ENCODE measurements at regions not wholly inside any gene's neighbourhood (a gene's known extent, or its start where the extent isn't known, plus 50 kb on each side); places are given as distances from the start of the nearest gene placed in this dataset.

DNA sequence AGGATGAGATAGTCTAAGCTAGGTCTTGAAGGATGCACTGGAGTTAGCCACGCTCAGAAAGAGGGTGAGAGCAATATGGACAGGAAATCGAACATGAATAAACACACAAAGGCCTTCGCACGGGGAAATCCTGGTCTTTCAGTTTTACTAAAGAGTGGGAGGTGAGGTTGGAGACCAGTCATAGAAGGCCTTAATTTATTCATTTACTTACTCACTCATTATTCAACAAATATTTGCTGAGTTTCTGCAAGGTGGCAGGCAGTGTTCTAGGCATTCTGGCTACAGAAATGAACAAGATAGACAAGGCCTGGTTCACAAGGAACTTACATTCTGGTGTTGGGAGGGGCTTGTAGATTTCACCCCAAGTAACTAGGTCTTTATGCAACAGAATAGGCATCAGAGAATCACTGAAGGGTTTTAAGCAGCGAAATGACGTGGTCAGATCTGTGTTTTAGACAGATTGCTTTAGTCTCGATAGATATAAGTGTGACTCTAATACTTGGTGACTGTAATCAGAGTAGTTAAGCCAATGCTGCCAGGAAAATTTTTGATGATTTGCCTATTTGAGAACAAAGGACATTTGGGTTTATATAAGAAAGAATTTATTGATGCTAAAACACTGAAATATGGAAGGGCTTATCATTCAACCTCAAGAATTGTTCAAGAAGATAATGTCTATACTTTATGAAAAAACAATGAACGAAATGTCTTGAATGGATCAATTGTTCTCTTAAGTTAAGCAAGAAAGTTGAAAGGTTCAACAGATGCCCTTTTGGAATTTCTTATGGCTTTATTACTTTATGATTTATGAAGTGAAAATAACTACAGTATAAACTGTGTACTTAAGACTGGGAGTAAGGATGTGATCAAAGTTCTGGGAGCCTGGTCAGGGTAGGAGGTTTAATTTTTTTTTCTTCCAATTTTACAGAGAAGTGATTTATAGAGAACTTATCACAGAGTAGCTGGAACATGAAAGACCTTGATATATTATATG is 184.4 kb upstream of the CASK start:
- DNase-seq = no peak
- ATAC-seq = peak; percentile 96
- intact Hi-C loops (cut with DNase I, micrococcal nuclease) = no loop called here

DNA sequence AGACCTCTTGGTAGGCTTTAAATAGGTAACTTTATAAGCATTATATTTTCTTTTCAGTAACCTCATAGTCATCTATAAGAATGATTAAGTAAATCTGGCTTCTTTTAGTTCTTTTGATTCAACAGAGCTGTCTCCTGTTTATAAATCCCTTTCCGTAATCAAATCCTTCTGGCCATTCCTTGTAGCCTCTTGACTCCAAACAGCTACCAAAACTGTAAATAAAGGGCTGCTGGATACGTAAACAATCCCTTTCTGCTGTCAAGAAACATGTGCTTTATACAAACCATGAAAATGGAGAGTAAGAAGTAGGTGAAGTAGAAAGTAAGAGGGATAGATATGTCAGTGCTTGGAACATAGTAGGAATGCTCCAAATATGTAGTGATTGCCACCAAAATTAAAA is 183.2 kb upstream of the CASK start:
- ATAC-seq = no peak
- intact Hi-C loops (cut with DNase I, micrococcal nuclease) = no loop called here

DNA sequence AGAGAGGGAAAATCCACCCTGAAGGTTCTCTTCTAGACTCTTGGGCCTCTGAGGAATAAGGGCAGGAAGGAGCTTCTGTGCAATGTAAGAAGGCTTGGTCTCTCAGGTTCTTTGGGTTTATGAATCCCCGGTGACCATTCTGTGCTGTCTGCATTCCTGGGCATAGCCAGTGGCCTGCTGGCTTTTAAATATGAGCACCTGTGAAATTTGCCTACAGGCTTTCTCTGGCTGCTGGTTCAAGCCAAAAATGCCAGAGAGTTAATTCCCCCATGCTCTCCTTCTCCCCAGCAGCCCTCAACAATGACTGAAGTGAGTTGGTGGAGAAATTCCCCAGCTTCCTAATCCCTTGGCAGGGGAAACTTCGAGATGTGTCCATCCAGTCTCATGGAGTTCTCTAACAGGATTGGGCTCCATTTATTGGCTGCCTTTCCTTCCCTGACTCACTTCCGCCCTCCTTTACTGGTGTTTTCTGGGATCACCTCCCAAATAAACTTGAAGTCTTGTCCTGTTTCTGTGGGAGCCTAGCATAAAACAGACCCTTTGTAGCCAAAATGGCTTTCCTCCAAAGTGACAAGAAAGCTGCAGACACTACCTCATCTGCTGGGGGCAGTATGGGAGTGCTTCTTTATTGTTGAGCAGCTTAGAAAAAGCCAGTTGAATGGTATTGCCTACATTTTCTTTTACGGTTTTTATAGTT is 179.4 kb upstream of the CASK start:
- DNase-seq (no peak), ATAC-seq (no peak)
- intact Hi-C loops (cut with DNase I, micrococcal nuclease) = no loop called here

More for the DNA sequence above, 183.2 kb upstream of the CASK start:
- DNase-seq = no peak

DNA sequence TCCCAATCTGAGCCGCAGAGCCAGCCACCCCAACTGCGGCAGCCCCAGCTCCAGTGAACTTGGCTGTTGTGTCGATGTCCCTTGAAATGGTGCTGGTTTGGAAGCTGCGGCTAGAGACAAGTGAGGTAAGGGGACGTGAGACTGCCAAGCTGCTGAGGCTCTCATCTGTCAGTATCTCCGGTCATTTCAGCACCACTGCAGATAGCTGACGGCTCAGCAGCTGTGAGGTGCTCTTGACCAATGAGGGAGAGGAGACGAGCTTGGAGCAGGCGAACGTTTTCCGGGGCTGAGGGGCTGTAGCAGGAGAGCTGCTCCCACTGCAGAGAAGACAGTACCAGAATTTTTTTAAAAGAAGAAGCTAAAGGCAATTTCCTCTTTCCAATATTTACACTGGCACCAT is 175.5 kb upstream of the CASK start:
- ATAC-seq = no peak
- DNase-seq = no peak
- intact Hi-C loops (cut with DNase I, micrococcal nuclease) = no loop called here

DNA sequence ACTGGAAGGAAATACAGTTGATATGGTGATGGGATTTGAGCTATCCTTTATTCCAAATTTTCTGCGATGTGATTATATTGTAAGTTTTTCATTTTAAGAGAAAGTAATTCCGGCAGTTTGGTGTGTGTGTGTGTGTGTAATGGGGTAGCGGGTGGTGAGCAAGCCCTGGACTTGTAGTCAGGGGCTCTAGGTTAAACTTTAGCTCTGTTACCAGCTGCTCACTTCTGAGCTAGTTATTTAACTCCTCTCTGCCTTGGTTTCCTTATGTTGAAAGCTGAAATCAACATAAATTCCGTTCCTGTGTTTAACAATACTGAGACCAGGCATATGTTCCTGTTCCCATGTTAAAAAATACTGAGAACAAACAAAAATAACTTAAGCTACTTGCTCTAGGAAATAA is 174.1 kb upstream of the CASK start:
- intact Hi-C loops (cut with DNase I, micrococcal nuclease) = no loop called here
- ATAC-seq = no peak
- DNase-seq = no peak

DNA sequence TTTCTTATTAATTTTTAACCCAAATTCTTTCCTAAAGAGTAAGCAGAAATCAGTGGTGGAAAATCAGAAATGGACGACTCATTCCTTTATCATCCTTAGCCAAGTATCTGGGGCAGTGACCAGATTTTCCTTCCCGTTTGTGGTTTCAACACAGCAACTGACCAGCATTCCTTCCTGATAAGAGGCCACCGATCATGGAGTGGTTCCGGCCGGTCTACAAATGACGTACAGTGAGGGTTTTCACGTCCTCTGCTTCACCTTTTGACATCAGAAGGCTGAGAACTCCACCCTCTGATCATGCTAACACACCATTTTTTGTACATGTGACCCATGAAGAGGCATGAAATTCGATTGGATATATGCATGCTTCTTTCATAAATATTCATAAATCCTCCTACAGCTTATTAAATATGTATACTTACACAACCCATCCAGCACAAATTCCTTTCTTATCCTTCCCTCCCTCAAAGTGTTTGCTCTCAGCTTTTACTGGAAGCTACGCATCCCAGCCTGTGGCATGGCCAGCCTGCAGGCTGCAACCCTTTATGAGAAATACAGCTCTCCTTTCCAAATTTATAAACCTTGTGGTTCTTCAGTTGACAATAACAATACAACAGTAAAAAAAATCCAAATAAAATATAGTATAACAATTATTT is 173.0 kb upstream of the CASK start:
- no peak for ATAC-seq
- intact Hi-C loops (cut with DNase I, micrococcal nuclease) = no loop called here
- DNase-seq = no peak

DNA sequence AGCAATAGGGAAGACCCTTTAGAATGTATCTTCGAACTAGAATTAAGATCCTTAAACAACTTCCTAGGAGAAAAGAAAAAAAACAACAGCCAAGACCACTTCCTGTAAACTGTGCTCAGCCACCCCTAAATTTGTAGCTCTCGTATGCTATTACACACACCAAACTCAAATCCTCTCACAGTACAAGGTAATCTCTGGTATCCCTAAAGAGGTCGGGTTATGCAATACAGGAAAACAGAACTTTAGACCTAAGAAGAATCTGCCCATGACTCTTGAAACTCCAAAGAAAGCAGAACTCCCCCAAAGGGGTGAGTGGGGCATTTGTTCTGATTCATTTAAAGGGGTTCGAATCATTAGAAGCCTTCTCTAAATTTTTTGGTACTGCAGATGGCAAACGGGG is 170.9 kb upstream of the CASK start:
- ATAC-seq (no peak), DNase-seq (no peak)
- intact Hi-C loops (cut with DNase I, micrococcal nuclease) = no loop called here

DNA sequence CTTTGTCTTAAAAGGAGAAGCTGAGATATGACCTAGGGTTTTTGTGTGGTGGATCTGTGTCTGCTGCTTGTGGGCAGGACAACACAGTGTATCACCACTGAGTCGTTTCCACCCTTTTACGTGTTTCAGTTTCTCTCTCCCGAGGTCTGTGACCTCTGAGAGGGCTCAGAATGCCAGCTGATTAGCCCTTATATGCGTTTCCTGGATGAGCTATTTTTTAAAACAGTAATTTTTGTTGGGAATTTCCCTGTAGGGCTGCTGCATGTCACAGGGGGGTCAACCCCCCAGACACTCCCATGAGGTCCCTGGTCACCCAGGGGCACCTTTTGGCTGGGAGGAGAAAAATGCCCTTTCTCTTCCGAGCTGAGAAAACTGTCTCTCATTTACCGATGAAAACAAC is 170.4 kb upstream of the CASK start:
- DNase-seq (no peak), ATAC-seq (no peak)
- intact Hi-C loops (cut with DNase I, micrococcal nuclease) = no loop called here

DNA sequence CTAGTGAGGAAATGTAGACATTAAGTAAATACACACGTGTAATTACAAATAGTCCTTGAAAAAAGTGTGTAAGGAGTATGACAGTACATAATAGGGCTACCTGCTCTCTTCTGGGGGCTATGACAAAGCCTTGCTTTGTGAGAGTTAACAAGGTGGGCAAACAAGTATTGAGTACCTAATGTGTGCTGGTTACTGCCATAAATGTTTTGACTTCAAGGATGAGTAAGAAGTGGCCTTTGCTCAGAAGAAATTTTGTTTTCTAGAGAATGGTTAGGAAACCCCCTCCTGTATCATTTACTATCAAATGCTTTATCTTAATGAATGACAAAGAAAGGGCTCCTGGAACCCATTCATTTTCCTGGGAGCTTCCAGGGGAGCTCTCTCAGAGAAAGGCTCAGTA is 167.0 kb upstream of the CASK start:
- DNase-seq (no peak), ATAC-seq (no peak)
- intact Hi-C loops (cut with DNase I, micrococcal nuclease) = no loop called here

DNA sequence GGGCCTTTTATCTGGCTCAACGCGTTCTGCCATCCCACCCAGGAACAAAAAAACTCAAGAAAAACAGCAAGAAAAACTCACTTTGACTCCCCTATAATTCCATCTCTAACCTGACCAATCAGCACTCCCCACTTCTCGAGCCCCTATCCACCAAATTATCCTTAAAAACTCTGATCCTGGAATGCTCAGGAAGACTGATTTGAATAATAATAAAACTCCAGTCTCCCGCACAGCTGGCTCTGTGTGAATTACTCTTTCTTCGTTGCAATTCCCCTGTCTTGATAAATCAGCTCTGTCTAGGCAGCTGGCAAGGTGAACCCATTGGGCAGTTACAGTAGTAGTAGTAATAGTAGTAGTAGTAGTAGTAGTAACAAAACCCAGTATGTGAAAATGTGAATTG is 165.7 kb upstream of the CASK start:
- ATAC-seq (no peak), DNase-seq (no peak)
- intact Hi-C loops (cut with DNase I, micrococcal nuclease) = no loop called here

DNA sequence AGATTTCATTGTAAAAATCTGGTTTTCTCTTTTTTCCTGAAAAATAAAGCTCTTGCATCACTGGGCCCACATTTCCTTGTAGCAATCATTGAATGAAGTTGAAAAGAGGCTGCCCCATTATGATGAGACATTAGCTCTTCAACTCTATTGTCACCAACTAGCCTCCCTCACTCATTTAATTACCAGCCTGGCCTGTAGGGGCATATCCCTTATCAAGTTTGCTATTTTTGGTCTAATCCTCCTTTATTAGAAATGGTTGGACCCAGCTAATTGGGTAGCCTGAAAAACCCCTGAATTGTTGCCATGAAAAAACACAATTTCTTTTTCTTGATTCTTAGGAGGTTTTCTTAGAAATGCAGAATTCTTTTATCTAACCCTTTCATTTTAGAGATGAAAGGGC is 164.6 kb upstream of the CASK start:
- intact Hi-C loops (cut with DNase I, micrococcal nuclease) = no loop called here
- ATAC-seq (no peak), DNase-seq (no peak)

DNA sequence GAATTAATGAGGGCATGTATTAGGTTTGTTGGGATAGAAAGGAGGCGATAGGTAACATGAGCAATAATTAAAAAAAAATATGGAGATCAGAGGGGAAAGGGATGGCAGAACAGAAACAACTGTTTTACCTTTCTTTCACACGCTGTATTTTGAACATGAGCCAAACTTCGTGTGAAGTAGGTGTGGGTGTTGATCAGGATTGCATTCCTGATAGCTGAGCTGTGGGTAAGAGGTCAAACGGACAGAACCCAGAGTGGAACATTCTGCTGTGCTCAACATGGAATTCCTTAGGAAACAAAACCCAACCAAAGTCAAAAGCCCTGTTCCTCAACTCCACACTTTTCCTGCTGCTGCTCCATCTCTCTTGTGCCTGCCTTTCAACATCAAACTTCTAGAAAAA is 162.5 kb upstream of the CASK start:
- intact Hi-C loops (cut with DNase I, micrococcal nuclease) = no loop called here
- ATAC-seq = peak; percentile 88
- no peak for DNase-seq

DNA sequence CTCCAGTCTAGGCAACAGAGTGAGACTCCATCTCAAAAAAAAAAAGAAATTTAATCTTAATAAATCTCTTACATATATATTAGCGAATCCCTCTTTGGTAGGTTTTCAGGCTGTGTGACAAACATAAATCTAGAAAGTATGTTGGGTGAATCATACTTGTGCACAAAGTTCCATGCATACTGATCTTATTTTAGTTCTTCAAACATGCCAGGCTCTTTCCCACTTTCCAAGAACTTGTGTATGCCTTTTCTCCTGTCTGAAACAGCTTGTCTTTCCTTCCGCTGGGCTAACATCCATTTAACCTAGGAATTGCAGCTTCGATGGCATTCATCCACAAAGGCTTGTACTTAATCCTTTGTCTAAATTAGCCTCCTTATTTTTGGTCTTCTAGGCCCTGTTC is 156.6 kb upstream of the CASK start:
- no peak for ATAC-seq
- no peak for DNase-seq
- intact Hi-C loops (cut with DNase I, micrococcal nuclease) = no loop called here

DNA sequence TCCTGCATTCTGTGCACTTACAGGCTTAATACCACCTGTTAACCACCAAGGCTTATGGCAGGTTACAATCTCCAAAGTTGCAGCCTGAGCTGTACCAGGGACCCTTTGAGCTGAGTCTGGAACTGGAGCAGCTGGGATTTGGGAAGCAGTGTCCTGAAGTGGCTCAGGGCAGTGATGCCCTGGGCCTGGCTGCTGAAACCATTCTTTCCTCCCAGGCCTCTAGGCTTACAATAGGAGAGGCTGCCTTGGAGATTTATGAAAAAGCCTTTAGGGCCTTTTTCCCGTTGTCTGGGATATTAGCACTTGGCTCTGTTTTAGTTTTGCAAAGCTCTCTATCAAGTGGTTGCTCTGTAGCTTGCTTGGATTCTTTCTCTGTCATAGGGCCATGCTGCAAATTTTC is 154.3 kb upstream of the CASK start:
- no peak for DNase-seq
- intact Hi-C loops (cut with DNase I, micrococcal nuclease) = no loop called here
- no peak for ATAC-seq

DNA sequence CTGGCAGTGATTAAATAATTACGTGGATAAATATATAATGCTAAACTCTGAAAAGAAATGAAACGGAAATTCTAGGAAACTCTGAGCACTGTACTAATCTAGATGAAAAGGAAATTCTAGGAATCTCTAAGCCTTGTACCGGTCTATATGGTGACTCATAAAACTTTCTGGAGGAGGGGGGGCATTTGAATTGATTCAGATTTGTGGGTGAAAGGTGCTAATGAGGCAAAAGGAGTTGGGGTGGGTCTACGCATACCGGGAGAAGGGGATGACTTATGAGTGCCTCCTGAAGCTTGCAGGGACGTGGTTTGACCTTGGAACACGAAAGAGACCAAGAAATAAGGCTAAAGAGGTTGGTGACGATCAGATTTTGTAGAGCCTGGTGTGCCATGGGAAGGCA is 151.7 kb upstream of the CASK start:
- intact Hi-C loops (cut with DNase I, micrococcal nuclease) = no loop called here
- ATAC-seq (no peak), DNase-seq (no peak)

DNA sequence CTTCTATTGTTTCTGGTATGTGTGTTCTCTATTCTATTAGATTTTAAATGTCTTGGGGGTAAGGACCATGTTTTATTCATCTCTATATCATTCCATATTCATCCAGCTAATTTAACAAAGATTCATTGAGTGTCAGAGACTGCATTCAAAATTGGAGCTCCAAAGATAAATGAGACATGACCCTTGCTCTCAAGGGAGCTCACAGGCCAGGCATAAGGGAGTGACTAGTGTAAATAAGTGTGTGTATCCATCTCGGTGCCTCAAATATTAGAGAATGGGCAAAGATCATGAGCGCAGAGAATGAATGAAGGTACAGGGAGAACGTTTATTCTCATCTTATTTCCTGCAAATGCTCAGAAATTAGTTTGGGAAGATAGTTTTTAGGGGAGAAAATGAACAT is 150.1 kb upstream of the CASK start:
- ATAC-seq = peak; percentile 95

DNA sequence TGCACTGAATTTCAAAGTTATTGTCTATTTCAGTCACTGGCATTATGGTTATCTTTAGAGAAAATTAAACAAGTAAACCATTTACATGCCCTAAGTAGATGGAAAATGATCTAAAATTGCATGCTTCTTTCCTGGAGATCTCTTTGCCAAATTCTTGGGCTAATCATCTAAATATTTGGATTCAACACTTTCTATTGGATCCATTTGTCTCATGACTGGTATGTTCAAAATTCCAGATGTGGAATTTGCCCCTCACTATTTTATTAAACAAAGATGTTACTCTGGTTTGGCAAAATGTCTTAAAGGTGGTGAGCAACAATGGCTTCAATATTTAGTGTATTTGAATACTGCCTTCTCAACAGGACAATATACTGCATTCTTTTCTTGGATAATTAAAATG is 147.5 kb upstream of the CASK start:
- no peak for ATAC-seq
- intact Hi-C loops (cut with DNase I, micrococcal nuclease) = no loop called here

More for the DNA sequence above, 150.1 kb upstream of the CASK start:
- DNase-seq = no peak
- intact Hi-C loops (cut with DNase I, micrococcal nuclease) = no loop called here

DNA sequence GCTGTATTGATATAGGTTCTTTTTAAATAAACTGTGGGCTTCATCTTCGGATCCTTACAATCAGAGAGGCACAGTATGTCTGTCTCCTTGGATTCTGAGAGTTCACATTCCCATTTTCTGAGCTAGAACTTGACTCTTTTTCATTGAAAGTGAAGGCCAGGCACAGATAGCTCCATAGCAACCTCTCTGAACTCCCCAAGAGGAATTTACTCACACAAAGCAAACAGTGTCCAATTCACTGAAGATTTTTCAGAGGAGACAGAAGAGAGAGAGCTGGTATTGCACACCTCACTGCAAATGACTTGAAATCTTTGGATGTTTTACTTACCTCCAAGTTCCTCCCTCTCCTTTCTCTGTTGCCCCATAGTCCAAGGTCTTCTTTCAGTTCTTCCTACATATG is 130.9 kb upstream of the CASK start:
- no peak for DNase-seq
- intact Hi-C loops (cut with DNase I, micrococcal nuclease) = no loop called here
- no peak for ATAC-seq

More for the DNA sequence above, 147.5 kb upstream of the CASK start:
- DNase-seq = no peak

DNA sequence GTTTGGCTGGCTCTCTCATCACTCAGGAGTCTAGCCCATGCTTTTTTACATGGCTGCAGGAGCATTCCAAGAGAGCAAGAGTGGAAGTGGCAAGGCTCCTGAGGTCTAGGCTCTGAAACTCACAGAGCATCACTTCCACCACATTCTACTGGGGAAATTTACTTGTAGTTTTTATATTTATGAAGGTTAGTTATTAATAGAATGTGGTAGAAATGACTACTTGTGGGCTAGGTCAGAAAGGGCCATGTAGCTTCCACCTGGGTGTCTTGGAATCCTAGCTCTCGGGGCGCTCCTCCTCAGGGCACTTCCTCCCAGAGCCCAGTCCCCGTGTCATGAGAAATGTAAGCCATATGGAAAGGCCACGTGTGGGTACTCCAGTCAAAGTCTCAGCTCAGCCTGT is 127.0 kb upstream of the CASK start:
- ATAC-seq (no peak), DNase-seq (no peak)
- intact Hi-C loops (cut with DNase I, micrococcal nuclease) = no loop called here

DNA sequence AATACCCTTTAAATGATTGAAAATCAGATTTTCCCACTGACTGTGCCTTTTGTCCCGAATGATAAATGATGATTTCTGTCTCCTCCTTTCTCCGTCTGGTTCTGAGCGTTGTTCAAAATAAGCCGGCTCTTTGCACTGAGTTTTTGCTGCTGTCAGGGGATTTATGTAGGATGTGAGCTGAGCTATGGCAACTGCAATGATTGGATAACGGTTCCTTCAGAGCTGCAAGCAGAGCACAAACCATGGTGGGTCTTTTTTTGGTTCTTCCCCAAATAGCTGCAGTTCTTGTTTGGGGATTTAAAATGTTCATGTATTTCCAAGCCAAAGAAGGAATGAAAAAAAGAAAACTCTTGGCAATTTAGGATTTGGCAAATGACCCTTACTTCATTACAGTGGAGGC is 124.5 kb upstream of the CASK start:
- intact Hi-C loops (cut with DNase I, micrococcal nuclease) = no loop called here
- ATAC-seq (no peak), DNase-seq (no peak)

Measured in left colon (tissue), 2 donors.